ENCODE measurements at regions not wholly inside any gene's neighbourhood (a gene's known extent, or its start where the extent isn't known, plus 50 kb on each side); places are given as distances from the start of the nearest gene placed in this dataset.

DNA sequence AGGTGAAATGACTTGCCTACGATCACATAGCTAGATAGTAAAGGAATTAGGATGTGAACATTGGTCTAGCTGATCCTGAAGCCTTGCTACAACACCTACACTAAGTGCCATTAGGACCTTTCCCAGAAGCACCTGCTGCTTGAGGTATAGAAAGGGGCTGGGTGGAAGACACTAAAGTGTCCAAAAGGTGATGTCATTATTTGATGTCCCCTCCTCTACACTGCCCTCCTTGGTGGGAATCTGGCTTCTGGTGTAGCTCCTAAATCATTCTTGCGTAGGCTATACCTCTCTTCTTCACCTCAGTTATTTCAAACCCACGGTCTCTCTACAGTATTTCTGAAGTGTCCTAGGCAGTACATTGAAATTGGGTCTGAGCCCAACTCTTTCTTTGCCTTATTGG lies 132.5 kb upstream of the FGGY start:
- Histone ChIP-seq H3K27ac (replicated peaks) (no peak overlapping the region), H3K27me3 (ENCODE audit: insufficient read depth, poor library complexity, severe bottlenecking) (no peaks in the 10 kb centered on the region), H3K4me3 (replicated peaks; ENCODE audit: insufficient read depth, low read length) (no peak overlapping the region)
- DNase-seq (ENCODE audit: low read depth in 1 of 2, low spot score in 1 of 2): no peak
- TF ChIP-seq POLR2AphosphoS5 (IDR thresholded peaks at IDR 0.05; ENCODE audit: low read depth): no peak
- TF ChIP-seq, protein P1, sequence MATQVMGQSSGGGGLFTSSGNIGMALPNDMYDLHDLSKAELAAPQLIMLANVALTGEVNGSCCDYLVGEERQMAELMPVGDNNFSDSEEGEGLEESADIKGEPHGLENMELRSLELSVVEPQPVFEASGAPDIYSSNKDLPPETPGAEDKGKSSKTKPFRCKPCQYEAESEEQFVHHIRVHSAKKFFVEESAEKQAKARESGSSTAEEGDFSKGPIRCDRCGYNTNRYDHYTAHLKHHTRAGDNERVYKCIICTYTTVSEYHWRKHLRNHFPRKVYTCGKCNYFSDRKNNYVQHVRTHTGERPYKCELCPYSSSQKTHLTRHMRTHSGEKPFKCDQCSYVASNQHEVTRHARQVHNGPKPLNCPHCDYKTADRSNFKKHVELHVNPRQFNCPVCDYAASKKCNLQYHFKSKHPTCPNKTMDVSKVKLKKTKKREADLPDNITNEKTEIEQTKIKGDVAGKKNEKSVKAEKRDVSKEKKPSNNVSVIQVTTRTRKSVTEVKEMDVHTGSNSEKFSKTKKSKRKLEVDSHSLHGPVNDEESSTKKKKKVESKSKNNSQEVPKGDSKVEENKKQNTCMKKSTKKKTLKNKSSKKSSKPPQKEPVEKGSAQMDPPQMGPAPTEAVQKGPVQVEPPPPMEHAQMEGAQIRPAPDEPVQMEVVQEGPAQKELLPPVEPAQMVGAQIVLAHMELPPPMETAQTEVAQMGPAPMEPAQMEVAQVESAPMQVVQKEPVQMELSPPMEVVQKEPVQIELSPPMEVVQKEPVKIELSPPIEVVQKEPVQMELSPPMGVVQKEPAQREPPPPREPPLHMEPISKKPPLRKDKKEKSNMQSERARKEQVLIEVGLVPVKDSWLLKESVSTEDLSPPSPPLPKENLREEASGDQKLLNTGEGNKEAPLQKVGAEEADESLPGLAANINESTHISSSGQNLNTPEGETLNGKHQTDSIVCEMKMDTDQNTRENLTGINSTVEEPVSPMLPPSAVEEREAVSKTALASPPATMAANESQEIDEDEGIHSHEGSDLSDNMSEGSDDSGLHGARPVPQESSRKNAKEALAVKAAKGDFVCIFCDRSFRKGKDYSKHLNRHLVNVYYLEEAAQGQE (IDR thresholded peaks at IDR 0.05; ENCODE audit: insufficient replicate concordance, low read depth): no peak
- no peak for TF ChIP-seq SPI1 (IDR thresholded peaks at IDR 0.05; ENCODE audit: borderline replicate concordance, low read depth)
- TF ChIP-seq, protein P2, sequence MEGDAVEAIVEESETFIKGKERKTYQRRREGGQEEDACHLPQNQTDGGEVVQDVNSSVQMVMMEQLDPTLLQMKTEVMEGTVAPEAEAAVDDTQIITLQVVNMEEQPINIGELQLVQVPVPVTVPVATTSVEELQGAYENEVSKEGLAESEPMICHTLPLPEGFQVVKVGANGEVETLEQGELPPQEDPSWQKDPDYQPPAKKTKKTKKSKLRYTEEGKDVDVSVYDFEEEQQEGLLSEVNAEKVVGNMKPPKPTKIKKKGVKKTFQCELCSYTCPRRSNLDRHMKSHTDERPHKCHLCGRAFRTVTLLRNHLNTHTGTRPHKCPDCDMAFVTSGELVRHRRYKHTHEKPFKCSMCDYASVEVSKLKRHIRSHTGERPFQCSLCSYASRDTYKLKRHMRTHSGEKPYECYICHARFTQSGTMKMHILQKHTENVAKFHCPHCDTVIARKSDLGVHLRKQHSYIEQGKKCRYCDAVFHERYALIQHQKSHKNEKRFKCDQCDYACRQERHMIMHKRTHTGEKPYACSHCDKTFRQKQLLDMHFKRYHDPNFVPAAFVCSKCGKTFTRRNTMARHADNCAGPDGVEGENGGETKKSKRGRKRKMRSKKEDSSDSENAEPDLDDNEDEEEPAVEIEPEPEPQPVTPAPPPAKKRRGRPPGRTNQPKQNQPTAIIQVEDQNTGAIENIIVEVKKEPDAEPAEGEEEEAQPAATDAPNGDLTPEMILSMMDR (IDR thresholded peaks at IDR 0.05; ENCODE audit: insufficient read depth, low read length): no peak
- no peak for TF ChIP-seq GABPA (IDR thresholded peaks at IDR 0.05; ENCODE audit: low read depth)

- no peak overlapping the region for H3K27ac ChIP-seq (replicated peaks)
- no peaks in the 10 kb centered on the region for H3K27me3 ChIP-seq (ENCODE audit: insufficient read depth, poor library complexity, severe bottlenecking)
- H3K4me3 ChIP-seq (replicated peaks; ENCODE audit: insufficient read depth, low read length): no peak overlapping the region
- DNase-seq (ENCODE audit: low read depth in 1 of 2, low spot score in 1 of 2): no peak
- TF ChIP-seq POLR2AphosphoS5 (IDR thresholded peaks at IDR 0.05; ENCODE audit: low read depth): no peak
- TF ChIP-seq GABPA (IDR thresholded peaks at IDR 0.05; ENCODE audit: low read depth): no peak
- TF ChIP-seq, protein P1 (IDR thresholded peaks at IDR 0.05; ENCODE audit: insufficient replicate concordance, low read depth): no peak
- TF ChIP-seq SPI1 (IDR thresholded peaks at IDR 0.05; ENCODE audit: borderline replicate concordance, low read depth): no peak
- TF ChIP-seq, protein P2 (IDR thresholded peaks at IDR 0.05; ENCODE audit: insufficient read depth, low read length): no peak
These were observed 131.5 kb upstream of the FGGY start for GRCh38 chr1:59165353-59165752.

DNA sequence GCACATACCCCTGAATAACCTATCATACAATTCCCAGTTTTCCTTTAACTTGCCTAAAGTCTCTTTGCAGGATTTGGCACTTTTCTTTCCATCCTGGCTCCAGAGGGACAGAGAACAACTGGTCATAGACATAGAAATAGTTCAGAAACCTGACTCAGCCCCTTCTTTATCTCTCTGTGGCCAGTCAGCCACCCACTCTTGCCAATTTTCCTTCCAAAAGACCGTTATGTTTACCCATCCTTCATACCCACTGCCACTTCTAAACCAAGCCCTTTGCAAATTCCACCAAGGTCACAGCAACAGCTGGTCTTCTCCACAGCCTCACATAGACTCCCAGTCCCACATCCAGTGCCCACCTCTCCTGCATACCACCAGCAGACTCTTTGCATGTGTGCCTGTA lies 127.2 kb upstream of the FGGY start:
- H3K27ac ChIP-seq (replicated peaks): no peak overlapping the region
- no peaks in the 10 kb centered on the region for H3K27me3 ChIP-seq (ENCODE audit: insufficient read depth, poor library complexity, severe bottlenecking)
- H3K4me3 ChIP-seq (replicated peaks; ENCODE audit: insufficient read depth, low read length): no peak overlapping the region
- TF ChIP-seq, protein P1 (IDR thresholded peaks at IDR 0.05; ENCODE audit: insufficient replicate concordance, low read depth): no peak
- TF ChIP-seq, protein P2 (IDR thresholded peaks at IDR 0.05; ENCODE audit: insufficient read depth, low read length): no peak
- TF ChIP-seq SPI1 (IDR thresholded peaks at IDR 0.05; ENCODE audit: borderline replicate concordance, low read depth) (no peak), GABPA (IDR thresholded peaks at IDR 0.05; ENCODE audit: low read depth) (no peak), POLR2AphosphoS5 (IDR thresholded peaks at IDR 0.05; ENCODE audit: low read depth) (no peak)
- DNase-seq (ENCODE audit: low read depth in 1 of 2, low spot score in 1 of 2): no peak

Measured in HL-60 (cell line).